ENCODE measurements at regions not wholly inside any gene's neighbourhood (a gene's known extent, or its start where the extent isn't known, plus 50 kb on each side); places are given as distances from the start of the nearest gene placed in this dataset.

DNA sequence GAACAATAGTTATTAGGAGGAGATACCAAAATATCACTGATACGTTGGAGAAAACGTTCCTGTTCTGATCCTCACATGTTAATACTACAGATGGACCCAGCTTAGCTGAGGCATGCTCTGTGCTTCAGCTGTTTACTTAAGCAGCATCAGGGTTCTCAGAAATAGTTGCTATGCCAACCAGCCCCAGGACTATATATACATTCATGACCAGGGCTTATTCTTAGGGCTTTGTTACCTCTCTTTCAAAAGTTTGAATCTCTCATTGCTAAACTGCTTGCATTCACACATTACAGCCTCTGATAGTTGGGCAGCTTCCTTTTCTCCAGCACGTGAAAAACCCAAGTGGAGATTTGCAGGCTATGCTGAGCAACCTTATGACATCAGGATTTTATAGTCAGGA is 800.4 kb downstream of the DIAPH3 start:
- Histone ChIP-seq H2BK120ac (ENCODE audit: low read depth, low read length, poor library complexity, severe bottlenecking) (no peak overlapping the region), H2BK15ac (ENCODE audit: low read depth, low read length) (no peak overlapping the region), H3K14ac (ENCODE audit: insufficient read depth, low read length) (no peak overlapping the region), H3K9ac (ENCODE audit: extremely low read depth, insufficient read length, low read length) (no peak overlapping the region), H3K27ac (ENCODE audit: insufficient read length, low read depth, low read length) (no peak overlapping the region), H3K56ac (ENCODE audit: insufficient read length, low read depth, low read length) (no peak overlapping the region), H3K4ac (ENCODE audit: low read depth, low read length) (no peak overlapping the region), H4K8ac (replicated peaks; ENCODE audit: insufficient read length, low read depth, low read length) (no peak overlapping the region), H4K5ac (ENCODE audit: insufficient read length, low read depth, low read length) (no peak overlapping the region), H2AK5ac (ENCODE audit: insufficient read length, low read length) (no peak overlapping the region), H2BK12ac (ENCODE audit: insufficient read length, low read depth, low read length) (no peak overlapping the region), H3K4me1 (ENCODE audit: insufficient read depth, low read length) (no peaks in the 10 kb centered on the region), H2BK20ac (ENCODE audit: low read depth, low read length, poor library complexity, severe bottlenecking) (no peak overlapping the region), H3K23me2 (ENCODE audit: insufficient read length, low read depth, low read length, poor library complexity, severe bottlenecking) (no peaks in the 10 kb centered on the region), H3T11ph (ENCODE audit: low read length) (no peak overlapping the region), H3K18ac (ENCODE audit: insufficient read length, low read depth, low read length) (no peak overlapping the region), H3K79me1 (ENCODE audit: insufficient read depth, low read depth, low read length, poor library complexity, severe bottlenecking) (no peaks in the 10 kb centered on the region), H2AFZ (ENCODE audit: low read length) (no peak overlapping the region), H3K9me3 (ENCODE audit: control insufficient read depth, low read depth, low read length) (no peaks in the 10 kb centered on the region), H2BK5ac (ENCODE audit: insufficient read length, low read length) (no peak overlapping the region), H3K4me2 (ENCODE audit: insufficient read depth, insufficient read length, low read length) (no peak overlapping the region), H3K23ac (ENCODE audit: insufficient read length, low read depth, low read length) (no peak overlapping the region), H4K91ac (ENCODE audit: insufficient read length, low read depth, low read length) (no peak overlapping the region), H4K20me1 (ENCODE audit: control insufficient read depth, insufficient read depth, insufficient read length) (no peaks in the 10 kb centered on the region), H3K79me2 (ENCODE audit: insufficient read depth, low read length) (no peaks in the 10 kb centered on the region), H3K27me3 (ENCODE audit: insufficient read depth, low read length) (no peaks in the 10 kb centered on the region)
- no peaks in the 10 kb centered on the region for H3K9me3 Mint-ChIP-seq
- no CpG with 5 or more reads among the region's 3 CpGs for WGBS (ENCODE audit: extremely low coverage, insufficient read length, low lambda C conversion rate)
- TF ChIP-seq, protein P1, sequence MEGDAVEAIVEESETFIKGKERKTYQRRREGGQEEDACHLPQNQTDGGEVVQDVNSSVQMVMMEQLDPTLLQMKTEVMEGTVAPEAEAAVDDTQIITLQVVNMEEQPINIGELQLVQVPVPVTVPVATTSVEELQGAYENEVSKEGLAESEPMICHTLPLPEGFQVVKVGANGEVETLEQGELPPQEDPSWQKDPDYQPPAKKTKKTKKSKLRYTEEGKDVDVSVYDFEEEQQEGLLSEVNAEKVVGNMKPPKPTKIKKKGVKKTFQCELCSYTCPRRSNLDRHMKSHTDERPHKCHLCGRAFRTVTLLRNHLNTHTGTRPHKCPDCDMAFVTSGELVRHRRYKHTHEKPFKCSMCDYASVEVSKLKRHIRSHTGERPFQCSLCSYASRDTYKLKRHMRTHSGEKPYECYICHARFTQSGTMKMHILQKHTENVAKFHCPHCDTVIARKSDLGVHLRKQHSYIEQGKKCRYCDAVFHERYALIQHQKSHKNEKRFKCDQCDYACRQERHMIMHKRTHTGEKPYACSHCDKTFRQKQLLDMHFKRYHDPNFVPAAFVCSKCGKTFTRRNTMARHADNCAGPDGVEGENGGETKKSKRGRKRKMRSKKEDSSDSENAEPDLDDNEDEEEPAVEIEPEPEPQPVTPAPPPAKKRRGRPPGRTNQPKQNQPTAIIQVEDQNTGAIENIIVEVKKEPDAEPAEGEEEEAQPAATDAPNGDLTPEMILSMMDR (conservative IDR thresholded peaks at IDR 0.05) = no peak
- H3K36me3 Mint-ChIP-seq (ENCODE audit: insufficient read depth in 1 of 3, low read depth in 3 of 3) = no peaks in the 10 kb centered on the region
- no peak overlapping the region for H3K27ac Mint-ChIP-seq
- DNase-seq = no peak
- H3K4me3 Mint-ChIP-seq = no peak overlapping the region
- H3K4me1 Mint-ChIP-seq = peaks cover 8 to 16% of the 10 kb centered on the region in 2 experiments
- H3K27me3 Mint-ChIP-seq (ENCODE audit: low read depth) = no peaks in the 10 kb centered on the region
